KMS-11 (cell line): ENCODE measurements at regions not wholly inside any gene's neighbourhood (a gene's known extent, or its start where the extent isn't known, plus 50 kb on each side); places are given as distances from the start of the nearest gene placed in this dataset.

Source experiments
- H2AFZ ChIP-seq: fragments of 200-600 bp; sonication (generic); 2 replicates; pipeline ENCODE4 v1.6.1; 2016; ENCODE audit warnings: antibody characterized with exemption, mixed run types, low read depth
- H3K27ac ChIP-seq: fragments of 200-600 bp; sonication (generic); 2 replicates; pipeline ENCODE4 v1.6.1; 2016; ENCODE audit warnings: mild to moderate bottlenecking, mixed run types
- H3K27me3 ChIP-seq: fragments of 200-600 bp; sonication (generic); 2 replicates; pipeline ENCODE4 v1.6.1; 2017; ENCODE audit warnings: mild to moderate bottlenecking, low read depth, mixed run types, moderate library complexity; ENCODE audit not compliant: insufficient read depth
- H3K36me3 ChIP-seq: fragments of 200-600 bp; sonication (generic); 2 replicates; pipeline ENCODE4 v1.6.1; 2017; ENCODE audit warnings: mild to moderate bottlenecking, mixed run types; ENCODE audit not compliant: insufficient read depth
- H3K4me1 ChIP-seq: fragments of 200-600 bp; sonication (generic); 2 replicates; pipeline ENCODE4 v1.6.1; 2016; ENCODE audit warnings: mild to moderate bottlenecking, low read depth, mixed run types; ENCODE audit not compliant: poor library complexity, severe bottlenecking
- H3K4me2 ChIP-seq: fragments of 200-600 bp; sonication (generic); 2 replicates; pipeline ENCODE4 v1.7.0; 2016; ENCODE audit warnings: mild to moderate bottlenecking, mixed run types
- H3K4me3 ChIP-seq: fragments of 200-600 bp; sonication (generic); IDR thresholded peaks from 2 replicates; pipeline ENCODE4 v1.6.1; 2017; ENCODE audit warnings: low read depth, low read length, mixed read lengths; ENCODE audit not compliant: insufficient read depth
- H3K79me2 ChIP-seq: fragments of 200-600 bp; sonication (generic); 2 replicates; pipeline ENCODE4 v1.6.1; 2016; ENCODE audit warnings: low read depth, mixed run types; ENCODE audit not compliant: insufficient read depth
- H3K9ac ChIP-seq: fragments of 200-600 bp; sonication (generic); 2 replicates; pipeline ENCODE4 v1.6.1; 2016; ENCODE audit warnings: mild to moderate bottlenecking, mixed run types
- H4K20me1 ChIP-seq: fragments of 200-600 bp; sonication (generic); 2 replicates; pipeline ENCODE4 v1.6.1; 2016; ENCODE audit warnings: mild to moderate bottlenecking, mixed run types; ENCODE audit not compliant: insufficient read depth
- CTCF ChIP-seq: fragments of 200-600 bp; sonication (generic); conservative IDR thresholded peaks from 2 replicates; pipeline ENCODE4 v1.6.1; 2017; ENCODE audit warnings: low read depth, mild to moderate bottlenecking, antibody characterized with exemption, low read length, moderate library complexity, mixed read lengths

- no peak overlapping the region for H3K4me3 ChIP-seq
- no peaks in the 10 kb centered on the region for H4K20me1 ChIP-seq
- H2AFZ ChIP-seq = no peak overlapping the region
- no peak overlapping the region for H3K9ac ChIP-seq
- peaks cover 28% of the 10 kb centered on the region for H3K4me1 ChIP-seq
- no peaks in the 10 kb centered on the region for H3K79me2 ChIP-seq
- no peak overlapping the region for H3K4me2 ChIP-seq
- no peaks in the 10 kb centered on the region for H3K27me3 ChIP-seq
- no peak overlapping the region for H3K27ac ChIP-seq
- no peaks in the 10 kb centered on the region for H3K36me3 ChIP-seq
- TF ChIP-seq CTCF = peak; percentile 43; the same call in 1 of the 2 replicates
Measured at GRCh38 chr9:82532504-82533180, 530.3 kb downstream of the RASEF start.

- Histone ChIP-seq H4K20me1 (no peaks in the 10 kb centered on the region), H3K4me2 (peak overlapping the region; percentile 39), H3K36me3 (no peaks in the 10 kb centered on the region), H3K79me2 (no peaks in the 10 kb centered on the region), H2AFZ (no peak overlapping the region), H3K27me3 (no peaks in the 10 kb centered on the region), H3K4me3 (no peak overlapping the region), H3K27ac (peak overlapping the region; percentile 7; the same call in 1 of the 2 replicates), H3K9ac (no peak overlapping the region), H3K4me1 (peaks cover 28% of the 10 kb centered on the region)
- no peak for TF ChIP-seq CTCF
Measured at GRCh38 chr9:82535432-82535998, 527.4 kb downstream of the RASEF start.

GRCh38 chr9:82538634-82539033 lies 524.3 kb downstream of the RASEF start:
- no peak overlapping the region for H2AFZ ChIP-seq
- no peaks in the 10 kb centered on the region for H3K27me3 ChIP-seq
- H3K79me2 ChIP-seq = no peaks in the 10 kb centered on the region
- no peaks in the 10 kb centered on the region for H4K20me1 ChIP-seq
- no peak overlapping the region for H3K9ac ChIP-seq
- TF ChIP-seq CTCF = no peak
- peaks cover 25% of the 10 kb centered on the region for H3K4me1 ChIP-seq
- H3K4me3 ChIP-seq = no peak overlapping the region
- H3K36me3 ChIP-seq = no peaks in the 10 kb centered on the region
- no peak overlapping the region for H3K4me2 ChIP-seq
- H3K27ac ChIP-seq = no peak overlapping the region

- Histone ChIP-seq H4K20me1 (no peaks in the 10 kb centered on the region), H3K27me3 (no peaks in the 10 kb centered on the region), H3K27ac (no peak overlapping the region), H3K9ac (no peak overlapping the region), H3K79me2 (no peaks in the 10 kb centered on the region), H3K4me3 (no peak overlapping the region), H3K36me3 (no peaks in the 10 kb centered on the region), H2AFZ (no peak overlapping the region), H3K4me2 (no peak overlapping the region), H3K4me1 (peaks cover 20% of the 10 kb centered on the region)
- no peak for TF ChIP-seq CTCF
Measured at GRCh38 chr9:82539146-82539545, 523.8 kb downstream of the RASEF start.
